A172 (cell line): ENCODE measurements at regions not wholly inside any gene's neighbourhood (a gene's known extent, or its start where the extent isn't known, plus 50 kb on each side); places are given as distances from the start of the nearest gene placed in this dataset.
"Not testable (repeated sequence)": the region's sequence is repeated elsewhere in the genome, so short reads cannot be mapped to it uniquely, and the experiment has no call there.

Experiments used
- DNase-seq: peaks from one replicate; pipeline ENCODE4 v3.0.0-alpha.2; 2015; ENCODE audit warnings: low spot score

DNA sequence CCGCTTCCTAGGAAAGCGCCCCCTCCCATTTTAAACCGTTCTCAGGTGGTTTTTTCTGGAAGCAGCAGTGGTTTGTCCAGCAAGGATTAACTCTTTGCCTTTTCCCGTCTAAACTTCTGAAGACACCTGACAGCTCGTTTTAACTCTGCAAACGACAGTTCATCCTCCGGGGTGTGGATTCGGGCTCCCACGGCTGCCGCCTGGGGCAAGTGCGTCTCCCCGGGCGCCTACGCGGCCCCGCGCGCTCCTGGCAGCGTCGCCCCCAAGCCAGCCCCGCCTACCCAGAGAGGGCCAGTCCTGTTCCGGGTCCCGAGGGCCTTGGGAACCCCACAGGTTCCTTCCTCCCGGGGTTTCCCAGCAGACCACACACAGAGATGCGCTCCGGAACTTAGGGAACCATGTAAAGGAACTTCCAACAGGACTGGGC, 54.4 kb downstream of the PRR18 start:
- no peak for DNase-seq

DNA sequence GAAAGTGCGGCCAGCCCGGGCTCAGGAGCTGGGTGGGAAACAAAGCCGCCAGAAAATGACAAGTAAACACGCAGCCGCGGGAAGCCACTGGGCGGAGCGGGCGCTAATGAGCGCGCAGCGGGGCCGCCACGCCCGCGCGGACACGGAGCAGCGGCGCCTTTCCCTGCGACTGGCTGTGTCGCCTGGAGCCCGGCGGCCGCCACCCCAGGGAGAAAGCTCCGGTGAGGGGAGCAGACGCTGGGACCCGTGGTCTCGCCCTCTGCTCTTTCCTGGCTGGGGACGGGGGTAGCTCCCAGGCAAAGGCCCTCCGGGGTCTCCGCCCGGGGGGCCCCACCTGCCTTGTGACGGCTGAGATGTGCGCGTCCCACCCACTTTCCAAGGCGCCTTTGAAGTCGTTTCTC, 54.9 kb downstream of the PRR18 start:
- no peak for DNase-seq

DNA sequence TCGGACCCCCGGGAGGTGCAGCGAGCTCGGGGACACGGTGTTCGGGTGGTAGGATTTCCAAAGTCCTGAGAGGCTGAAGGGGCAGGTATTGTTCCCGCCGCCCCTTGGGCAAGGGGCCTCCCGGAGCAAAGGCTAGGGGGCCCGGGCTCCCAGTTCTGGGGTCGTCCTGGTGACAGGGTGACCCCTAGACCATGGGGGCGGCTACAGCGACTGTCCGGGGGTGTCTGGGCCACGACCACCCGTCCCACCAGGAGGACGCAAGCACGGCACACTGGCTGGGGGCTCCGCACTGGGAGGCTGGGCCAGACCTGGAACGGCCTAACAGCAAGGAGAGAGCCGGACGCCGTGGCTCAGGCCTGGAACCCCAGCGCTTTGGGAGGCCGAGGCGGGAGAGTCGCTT, 55.6 kb downstream of the PRR18 start:
- DNase-seq = no peak

DNA sequence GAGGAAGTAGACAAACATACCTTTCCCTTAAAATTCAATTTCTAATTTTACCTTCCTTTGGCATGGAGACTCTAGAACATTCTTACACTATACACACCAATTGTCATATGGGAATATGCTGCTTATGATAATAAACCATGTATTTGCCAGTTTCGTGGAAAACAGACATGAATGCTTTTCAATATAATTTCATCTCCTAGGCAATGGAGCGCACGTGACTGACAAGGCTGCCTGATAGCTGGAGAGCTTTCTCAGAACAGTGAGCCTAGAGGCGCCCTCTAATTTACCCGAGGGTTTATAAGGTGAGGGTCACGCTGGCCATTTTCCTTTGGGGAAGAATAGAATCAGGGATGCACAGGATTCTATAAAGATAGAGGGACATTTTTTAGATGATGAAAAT, 56.5 kb downstream of the PRR18 start:
- no peak for DNase-seq

DNA sequence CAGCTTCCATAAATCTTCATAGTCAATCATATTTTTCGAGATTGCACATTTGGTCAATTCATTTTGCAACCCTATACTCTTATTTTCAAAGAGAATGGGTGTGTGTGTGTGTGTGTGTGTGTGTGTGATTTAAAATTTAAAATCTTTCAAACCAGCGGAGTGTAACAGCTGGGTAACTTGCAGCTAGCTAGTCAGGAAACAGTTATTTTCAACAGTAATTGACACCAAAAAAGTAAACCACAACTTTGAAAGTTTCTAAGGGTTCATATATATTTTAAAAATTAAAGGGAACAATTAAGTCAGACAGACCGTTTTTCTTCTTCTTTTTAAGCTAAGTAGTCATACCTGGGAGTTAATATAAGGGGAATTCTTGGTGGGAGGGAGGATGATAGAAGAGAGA, 57.0 kb downstream of the PRR18 start:
- DNase-seq = no peak

DNA sequence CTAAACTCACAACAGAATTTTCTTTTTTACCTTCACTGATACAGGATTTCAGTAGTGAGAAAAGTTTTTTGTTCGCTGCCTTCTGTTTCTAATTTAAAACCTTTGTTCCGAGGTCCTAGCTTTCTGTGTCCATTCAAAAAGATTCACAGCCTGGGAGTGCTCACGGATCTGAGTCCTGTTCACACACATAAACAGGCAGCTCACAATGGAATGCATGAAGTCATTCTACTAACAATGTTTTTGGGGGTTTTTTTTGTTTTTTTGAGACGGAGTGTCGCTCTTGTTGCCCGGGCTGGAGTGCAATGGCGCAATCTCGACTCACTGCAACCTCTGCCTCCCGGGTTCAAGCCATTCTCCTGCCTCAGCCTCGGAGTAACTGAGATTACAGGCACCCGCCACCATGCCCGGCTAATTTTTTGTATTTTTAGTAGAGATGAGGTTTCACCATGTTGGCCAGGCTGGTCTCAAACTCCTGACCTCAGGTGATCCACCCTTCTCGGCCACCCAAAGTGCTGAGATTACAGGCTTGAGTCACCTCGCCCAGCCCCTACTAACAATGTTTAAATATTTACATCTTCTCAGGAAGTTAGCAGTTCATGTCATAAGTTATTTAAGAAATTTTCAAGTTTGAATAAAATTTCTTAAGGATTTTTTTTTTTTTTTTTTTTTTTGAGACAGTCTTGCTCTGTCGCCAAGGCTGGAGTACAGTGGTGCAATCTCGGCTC, 59.0 kb downstream of the PRR18 start:
- not testable (repeated sequence) for DNase-seq

DNA sequence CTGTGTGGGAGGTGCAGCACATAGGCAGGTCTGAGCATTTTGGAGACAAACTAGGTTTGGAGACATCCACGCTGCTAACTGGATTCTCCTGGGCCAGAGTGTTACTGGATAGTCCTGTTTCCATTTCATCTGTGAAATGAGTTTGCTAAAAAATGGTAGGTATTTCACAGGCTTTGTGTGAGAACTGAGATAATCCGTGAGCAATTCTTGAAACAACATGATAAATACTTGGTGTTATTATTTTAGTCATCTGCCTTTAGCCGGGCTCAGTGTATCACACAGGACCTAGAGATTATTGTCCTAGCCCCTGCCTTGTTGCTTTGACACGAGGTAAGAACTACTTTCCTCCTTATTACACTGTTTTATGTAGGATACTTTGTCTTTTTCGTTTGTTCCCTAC, 63.0 kb downstream of the PRR18 start:
- DNase-seq = no peak

DNA sequence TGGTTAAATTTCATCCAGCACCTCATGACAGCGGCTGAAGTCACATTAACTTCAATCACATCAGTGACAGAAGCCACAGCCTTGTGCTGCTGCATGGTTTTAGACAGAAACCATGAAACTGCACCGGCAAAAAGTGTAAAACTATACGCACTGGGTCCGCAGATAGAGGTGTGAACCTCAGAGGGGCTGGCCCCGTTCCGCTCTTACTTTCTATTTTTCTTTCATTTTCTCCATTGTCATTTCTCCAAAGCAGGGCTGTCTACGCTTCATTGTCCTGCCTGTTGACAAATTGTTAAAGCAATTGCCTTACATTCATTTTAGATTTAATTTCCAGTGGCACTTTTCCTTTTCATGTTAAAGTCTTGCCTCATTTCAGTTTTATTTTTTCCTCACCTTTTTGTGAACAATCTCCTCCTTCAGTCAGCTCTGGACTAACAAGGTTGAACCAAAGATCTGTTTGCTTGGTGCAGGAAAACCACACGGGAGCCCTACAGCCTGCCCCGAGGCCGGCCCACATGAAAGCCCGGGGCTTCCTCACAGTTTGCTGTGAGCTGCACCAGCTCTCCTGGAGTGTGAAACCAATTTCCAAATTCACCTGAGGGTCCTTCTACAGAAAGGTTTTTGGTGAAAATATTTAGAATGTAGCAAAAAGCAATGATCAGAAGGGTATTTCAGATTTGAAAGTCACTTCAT, 63.7 kb downstream of the PRR18 start:
- no peak for DNase-seq

DNA sequence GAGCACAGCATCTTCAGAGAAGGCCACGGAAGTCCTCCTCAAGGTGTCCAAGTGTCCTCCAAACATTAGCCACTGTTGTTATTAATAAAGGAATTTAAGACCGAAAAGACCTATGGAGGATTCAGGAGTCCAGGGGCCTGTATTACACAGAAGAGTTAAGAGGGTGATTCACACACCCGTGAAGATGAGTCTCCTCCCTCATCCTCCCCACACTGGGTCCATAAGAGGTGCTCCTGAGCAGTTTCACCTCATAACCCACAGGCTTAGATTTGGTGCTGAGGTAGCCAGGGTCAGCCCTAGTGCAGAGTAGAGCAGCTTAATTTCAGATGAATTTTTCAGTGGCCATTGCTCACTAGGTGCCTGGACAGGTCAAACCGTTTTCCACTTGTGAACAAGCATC, 65.3 kb downstream of the PRR18 start:
- peak; percentile 14 for DNase-seq

DNA sequence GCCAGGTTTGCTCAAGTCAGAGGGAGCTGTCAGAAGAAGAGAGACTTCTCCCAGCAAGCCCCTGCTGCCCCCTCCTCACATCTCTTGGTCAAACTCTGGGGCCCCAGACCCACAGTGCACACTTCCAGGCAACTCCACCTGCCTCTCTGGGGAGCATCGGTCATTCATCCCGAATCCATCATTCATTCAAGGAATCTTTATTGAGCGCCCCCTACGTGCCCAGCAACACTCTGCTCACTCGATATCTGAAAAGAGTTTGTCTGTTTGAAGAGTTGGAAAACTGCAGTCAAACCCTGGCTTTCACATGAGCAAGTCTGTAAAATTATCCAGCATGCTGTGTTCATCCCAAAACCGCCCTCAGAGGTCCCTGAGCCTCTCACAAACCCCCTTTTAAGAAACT, 66.2 kb downstream of the PRR18 start:
- DNase-seq = no peak

DNA sequence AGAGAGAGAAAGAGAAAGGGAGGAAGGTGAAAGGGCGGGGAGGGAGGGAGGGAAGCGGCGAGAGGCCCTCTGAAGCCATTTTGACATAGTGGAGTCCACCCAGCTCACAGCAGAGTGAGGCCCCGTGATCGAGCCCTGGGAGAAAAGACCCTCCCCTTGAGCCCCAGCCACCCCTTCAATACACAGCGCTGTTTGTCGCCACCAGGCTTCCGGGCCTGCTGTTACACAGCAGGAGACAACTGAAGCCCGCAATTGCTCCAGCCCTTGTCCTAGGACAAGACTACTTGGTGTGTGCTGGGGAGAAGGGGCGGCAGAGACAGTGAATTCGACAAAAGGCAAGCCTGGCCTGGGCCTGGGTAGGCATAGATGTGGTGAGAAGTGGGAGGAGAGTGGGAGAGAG, 67.3 kb downstream of the PRR18 start:
- no peak for DNase-seq

DNA sequence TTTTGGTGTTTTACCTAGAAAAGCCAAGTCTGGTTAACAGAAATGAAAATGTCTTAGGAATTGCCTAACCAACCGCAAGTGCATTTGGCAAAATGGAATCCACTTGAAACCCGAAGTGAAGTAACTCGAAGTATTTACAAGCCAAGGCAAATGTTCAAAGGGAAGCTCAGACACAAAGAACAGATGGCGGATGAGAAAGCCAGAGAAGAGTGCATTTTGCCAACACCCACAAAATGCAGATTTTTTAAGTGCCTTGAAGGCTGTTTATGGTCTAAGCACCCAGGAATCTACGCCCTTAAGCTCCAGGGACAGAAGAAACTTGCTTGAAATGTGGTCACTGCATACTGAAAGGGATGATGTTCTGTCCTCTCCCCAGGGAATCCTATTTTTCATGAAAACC, 70.0 kb upstream of the TBXT start:
- no peak for DNase-seq

DNA sequence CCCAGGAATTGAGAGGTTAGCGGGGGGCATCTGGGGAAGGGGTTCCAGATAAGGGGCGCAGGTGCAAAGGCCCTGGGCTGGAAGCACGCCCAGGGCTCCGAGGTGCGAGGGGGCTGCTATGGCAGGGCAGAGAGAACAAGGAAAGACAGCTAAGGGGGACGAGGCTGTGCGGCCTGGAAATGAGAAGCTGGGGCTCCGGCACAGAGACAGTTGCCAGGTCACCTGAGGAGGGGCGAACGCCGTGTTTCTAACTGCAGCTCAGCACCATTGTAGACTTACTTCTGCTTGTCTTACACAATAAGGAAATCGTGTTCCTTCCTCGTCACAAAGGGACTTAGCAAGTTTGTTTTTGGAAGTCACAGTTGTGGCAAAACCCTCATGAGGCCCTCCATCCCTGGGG, 68.9 kb upstream of the TBXT start:
- DNase-seq = no peak

DNA sequence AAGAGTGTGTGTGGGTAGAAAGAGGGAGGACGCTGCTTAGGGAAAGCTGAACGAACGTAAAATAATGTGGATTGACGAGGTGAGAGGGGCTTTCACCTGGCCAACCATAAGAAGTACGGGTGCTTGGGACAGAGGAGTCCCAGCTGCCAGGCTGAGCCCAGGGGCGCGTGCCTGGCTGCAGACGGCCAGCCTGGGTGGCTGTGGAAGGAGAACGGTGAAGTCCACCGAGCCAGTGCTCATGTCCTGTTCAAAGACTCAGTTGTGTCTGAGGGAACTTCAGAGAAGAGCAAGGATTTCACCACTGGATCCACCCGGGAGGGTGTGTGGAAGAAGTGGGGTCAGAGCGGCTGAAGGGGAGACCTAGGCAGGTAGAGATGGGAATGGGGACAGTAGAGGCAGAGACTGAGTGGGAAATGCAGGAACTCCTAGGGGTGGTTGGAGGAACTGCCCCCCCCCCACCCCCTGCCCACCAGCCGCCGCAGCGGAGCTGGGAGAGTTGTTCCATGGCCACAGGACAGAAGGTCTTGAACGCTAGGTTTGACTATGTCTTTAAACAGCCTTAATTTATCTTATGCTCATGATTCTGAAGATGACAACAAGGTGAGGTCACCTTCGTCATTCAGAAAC, 68.1 kb upstream of the TBXT start:
- DNase-seq = no peak

DNA sequence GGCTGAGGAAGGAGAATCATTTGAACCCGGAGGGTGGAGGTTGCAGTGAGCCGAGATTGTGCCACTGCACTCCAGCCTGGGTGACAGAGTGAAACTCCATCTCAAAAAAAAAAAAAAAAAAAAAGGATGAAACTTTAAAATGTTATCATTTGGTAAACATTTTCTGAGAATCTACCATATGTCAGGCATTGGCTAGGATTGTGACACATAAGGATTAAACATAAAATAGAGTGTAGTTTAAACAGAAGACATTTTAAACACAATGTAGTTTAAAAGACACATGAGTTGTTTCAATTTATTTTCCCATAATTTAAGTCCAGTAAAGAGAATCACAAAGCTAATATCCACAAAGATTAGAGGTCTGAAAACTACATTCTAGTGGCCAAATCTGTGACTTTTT, 63.5 kb upstream of the TBXT start:
- not testable (repeated sequence) for DNase-seq

DNA sequence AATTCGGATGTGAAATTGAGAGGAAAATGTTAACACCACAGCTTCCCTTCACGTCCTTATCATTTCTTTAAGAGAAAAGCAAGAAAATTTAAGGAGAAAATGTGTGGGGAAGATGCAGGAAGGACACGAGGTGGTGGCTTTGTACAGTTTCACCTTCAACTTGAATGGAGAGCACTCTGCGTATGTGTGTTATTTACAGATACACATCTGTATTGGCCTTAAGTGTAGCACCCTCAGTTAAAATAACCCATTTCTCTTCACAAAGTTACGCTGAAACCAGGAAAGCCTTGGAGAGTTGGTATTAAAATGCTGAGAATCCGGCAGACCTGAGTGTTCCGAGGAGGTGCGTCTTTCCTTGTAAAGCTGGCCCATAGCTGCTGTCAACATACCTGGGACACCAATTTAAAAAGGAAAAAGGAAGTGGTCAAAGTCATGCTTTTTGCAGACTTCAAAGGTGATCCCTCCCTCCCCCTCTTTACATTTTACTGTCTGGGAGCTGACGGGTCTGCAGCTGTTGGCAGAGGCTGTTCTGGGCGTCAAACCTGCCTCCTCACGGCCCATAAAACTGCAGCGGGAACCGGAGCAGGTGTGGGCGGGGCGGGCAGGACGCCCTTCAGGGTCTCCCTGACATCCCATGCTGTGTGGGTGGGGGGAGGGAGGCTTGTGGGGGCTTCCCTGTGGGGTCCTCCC, 61.3 kb upstream of the TBXT start:
- no peak for DNase-seq

DNA sequence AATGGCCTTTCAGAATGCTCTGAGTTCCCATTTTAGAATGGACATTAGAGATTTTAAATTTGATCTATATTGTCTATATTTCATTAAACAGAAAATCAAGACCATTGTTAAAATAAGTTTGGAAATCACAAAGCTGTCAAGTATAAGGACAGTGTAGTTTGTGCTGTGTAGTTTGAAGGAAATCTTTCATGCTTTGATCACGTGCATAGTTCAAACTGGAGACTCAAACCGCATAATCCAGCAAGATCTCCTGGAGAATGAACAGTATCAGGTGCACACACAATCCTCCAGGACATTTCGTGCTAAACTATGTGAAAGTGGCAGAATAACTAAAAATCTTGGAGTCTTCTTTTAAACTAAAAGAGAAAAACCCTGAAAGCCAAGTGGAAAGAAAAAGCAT, 60.8 kb upstream of the TBXT start:
- no peak for DNase-seq

DNA sequence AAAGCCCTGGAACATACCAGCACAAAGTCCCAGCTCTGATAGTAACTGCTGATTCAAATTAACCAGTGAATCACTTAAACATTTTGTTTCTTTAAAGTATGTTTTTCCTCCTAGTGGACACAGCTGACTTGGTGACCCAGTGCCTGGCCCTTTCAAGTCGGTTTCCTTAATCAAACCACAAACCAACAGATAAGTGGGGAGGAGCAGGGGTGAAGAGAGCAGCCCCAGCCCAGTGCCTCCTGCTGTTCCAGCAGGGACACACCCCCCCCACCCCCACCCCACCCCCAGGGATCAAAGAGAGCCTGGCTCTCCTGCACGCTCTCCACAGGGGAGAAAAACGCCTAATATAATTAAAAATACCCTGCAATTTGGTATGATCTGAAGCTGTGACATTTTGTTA, 55.4 kb upstream of the TBXT start:
- DNase-seq = peak; percentile 8

DNA sequence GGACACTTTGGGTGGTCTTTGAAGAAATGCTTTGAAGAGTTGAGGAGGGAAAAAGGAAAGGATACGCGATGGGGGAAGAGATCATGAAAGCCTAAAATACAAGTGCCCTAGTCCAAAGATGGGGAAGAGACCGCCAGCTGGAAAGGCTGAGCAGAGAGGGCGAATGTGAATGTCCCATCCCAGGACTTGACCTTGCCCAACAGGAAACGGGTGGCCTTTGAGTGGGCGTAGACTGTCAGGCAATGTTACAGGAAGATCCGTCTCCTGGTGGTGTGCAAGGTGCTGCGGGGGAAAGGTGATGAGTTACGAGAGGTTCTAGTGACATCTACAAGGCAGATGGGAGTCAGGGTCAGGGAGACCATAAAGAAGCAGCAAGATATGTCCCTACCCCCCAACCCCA, 55.0 kb upstream of the TBXT start:
- no peak for DNase-seq

DNA sequence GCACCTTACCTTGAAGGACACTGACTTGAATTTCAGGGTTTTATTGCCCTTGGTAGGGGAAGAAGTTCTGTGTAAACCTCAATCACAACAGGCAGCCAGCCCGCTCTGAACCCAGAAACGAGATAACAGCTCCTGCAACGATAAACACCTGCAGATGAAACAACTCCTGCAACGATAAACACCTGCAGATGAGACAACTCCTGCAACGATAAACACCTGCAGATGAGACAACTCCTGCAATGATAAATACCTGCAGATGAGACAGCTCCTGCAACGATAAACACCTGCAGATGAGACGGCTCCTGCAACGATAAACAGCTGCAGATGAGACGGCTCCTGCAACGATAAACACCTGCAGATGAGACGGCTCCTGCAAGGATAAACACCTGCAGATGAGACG, 54.0 kb upstream of the TBXT start:
- no peak for DNase-seq

DNA sequence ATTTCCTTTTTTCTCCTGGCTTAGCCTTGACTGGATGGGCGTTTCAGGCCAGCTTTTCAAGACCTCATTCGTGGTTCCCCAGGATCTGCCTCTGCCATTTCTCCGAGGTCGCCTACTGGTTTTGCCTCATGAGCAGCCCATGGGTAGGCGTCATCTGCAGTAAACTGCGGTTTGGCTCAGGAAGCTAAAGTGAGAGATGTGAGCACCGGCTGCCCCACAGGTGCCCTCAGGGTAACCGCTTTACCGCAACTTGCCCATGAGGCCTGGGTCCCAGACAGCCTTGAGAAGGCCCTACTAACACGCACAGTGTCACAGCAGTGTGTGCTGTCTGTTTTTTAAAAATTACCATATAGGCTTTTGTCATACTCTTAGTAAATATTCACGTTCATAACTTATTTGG, 53.4 kb upstream of the TBXT start:
- no peak for DNase-seq
